Left lobe of liver (tissue), 2 donors: ENCODE measurements at regions not wholly inside any gene's neighbourhood (a gene's known extent, or its start where the extent isn't known, plus 50 kb on each side); places are given as distances from the start of the nearest gene placed in this dataset.

Source experiments
- ATAC-seq: fragments of 200-7000 bp; cut with Tn5 transposase; one replicate; pipeline ENCODE4 v1.9.1; 2020; ENCODE audit warnings: mild to moderate bottlenecking, moderate library complexity
- DNase-seq: peaks from one replicate; pipeline ENCODE4 v3.0.0-alpha.2; 2020; ENCODE audit warnings: low spot score
- donor health status: DM: no; HTN: no; CAD: no; lungs with moderate emphysema.
- donor health status: DM: no; HTN: yes; CAD: no.

DNA sequence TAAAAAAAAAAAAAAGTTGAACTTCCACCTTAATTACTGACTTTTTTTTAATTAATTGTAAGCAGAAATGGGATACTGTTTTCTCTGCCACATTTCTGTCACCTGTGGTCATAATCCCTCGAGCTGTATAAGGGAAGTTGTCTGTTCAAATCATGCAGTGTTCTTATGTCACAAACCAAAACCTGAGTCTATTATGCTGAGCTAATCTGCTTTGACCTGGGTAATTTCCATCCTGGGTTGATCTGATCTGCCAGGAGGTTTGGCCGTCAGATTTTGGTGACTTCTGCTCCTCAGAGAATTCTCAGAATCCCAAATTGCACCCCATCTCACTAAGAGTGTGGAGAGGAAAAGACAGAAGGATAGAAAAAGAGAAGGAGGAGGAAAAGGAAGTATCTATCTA, 683.1 kb downstream of the KCTD8 start:
- ATAC-seq, result no peak

DNA sequence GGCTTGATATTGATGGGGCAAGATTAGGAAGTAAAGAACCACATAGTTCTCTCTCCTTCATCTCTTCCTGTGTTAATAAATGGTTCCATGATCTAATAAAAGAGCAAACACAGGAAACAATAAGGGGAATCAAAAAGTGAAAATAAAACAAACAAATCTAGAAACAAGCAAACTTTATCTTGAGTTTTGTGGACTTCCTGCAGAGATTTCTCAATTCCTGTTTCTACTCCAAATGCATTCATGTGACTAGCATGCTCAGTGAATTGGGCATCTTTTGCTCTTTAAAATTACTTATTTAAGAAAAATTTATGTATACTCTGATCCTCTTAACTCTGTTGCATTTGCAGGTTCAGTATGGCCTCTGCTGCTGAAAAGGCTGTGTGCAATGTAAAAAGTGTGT, 682.0 kb downstream of the KCTD8 start:
- no peak for DNase-seq
- no peak for ATAC-seq

More for the DNA sequence above, 683.1 kb downstream of the KCTD8 start:
- no peak for DNase-seq

DNA sequence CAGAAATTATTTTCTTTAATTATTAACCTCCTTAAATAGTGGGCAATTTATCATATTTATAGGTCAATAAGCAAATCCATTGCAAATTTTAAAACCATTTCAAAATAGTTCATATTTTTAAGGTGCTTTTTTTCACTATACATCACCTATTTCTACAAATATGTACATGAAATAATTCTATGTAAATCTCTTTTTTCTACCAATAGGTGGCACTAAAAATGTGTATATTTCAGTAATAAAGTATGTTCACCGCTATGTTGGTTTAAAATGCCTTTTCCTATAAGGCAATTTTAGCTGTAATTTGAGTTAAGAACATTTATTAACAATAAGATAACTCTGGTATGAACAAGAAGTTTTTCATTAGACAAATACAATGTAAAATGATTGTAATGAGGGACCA, 672.2 kb downstream of the KCTD8 start:
- DNase-seq, result no peak

DNA sequence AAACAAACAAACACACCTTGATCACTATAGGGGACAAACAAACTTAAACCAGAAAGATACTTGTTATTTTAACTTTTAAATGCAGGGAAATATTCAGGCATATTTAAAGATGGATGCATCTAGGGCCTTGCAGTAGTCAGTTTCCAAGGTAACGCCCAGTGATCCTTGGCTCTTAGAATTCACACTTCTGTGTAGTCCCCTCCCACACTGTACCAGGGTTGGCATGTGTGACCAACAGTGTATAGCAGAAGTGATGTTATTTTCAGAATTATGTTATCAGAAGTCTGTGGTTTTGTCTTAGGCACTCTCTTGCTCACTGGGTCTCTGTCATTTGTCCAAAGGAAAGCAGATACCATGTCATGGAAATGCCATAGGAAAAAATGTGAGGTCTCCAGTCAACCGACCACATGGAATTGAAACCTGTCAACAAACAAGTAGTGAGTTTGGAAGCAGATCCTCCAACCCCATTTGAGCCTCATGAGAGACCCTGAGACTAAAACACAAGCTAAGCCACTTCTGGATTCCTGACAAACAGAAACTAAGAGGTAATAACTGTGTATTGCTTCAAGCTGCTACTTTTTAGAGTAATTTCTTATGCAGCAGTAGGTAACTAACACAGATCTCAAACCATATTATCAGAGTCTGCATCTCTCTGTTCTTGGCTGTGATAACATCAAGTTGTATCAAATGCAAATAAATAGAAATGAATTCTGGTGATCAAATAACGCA, 670.3 kb downstream of the KCTD8 start:
- DNase-seq, result no peak
- no peak for ATAC-seq

More for the DNA sequence above, 672.2 kb downstream of the KCTD8 start:
- ATAC-seq, result no peak

DNA sequence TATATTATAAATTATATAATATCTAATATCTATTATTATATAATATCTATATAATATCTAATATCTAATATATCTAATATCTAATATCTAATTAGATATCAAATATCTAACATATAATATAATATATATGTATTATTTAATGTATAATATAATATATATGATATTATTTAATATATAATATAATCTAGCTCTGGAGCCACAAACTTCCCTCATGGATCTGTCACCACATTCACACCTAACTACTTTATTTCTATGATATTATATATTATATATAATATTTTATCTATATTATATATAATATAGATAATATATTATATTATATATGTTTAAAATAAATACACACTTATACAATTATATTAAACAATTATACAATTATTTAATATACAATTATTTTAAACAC, 667.5 kb downstream of the KCTD8 start:
- DNase-seq (no peak), ATAC-seq (no peak)

DNA sequence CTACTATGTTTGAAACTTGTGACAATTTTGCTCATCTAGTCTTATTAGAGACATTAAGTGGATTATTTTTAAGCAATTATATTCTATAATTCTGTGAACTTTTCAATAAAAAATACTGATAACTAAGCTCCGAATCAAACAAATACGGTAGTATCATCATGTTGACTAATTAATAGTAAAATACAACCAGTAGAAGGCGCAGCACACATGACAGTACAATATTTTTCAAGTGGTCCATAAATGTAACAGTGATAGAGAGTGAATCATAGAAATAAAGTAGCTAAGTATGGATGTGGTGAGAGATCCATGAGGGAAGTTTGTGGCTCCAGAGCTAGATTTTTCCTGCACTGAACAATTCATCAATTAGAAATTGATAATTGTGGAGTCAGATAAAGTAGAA, 666.2 kb downstream of the KCTD8 start:
- DNase-seq, result no peak

DNA sequence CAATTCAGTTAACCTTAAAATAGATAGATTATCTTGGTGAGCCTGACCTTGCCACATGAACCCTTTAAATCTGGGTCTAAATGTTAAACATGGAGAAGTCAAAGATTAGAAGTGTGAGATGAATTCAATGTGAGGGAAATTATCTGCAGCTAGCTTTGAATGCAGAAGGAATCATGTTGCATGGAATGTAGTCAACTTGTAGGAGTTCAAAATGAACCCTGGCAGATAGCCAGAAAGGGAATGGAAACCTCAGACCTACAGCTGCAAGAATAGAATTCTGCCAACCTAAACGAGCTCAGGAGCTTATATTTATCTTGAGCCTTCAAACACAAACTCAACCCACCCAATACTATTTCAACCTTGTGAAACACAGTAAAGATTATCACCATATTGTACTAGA, 632.5 kb downstream of the KCTD8 start:
- no peak for DNase-seq
- ATAC-seq, result no peak

More for the DNA sequence above, 666.2 kb downstream of the KCTD8 start:
- ATAC-seq, result no peak

DNA sequence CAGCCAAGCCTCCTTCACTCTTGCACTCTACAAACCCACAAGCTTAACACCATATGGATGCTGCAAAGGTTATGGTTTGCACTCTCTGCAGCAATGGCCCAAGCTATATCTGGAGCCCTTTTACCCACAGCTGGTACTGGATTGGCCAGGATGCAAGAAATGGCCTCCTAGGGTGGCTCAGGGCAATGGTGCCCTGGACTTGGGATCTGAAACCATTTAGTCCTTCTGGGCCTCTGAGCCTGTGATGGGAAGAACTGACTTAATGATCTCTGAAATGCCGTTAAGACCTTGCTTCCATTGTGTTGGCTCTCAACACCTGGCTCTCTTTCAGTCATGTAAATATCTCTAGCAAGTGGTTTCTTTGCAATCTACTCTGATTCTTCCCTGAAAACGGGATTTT, 626.0 kb downstream of the KCTD8 start:
- no peak for DNase-seq
- no peak for ATAC-seq

DNA sequence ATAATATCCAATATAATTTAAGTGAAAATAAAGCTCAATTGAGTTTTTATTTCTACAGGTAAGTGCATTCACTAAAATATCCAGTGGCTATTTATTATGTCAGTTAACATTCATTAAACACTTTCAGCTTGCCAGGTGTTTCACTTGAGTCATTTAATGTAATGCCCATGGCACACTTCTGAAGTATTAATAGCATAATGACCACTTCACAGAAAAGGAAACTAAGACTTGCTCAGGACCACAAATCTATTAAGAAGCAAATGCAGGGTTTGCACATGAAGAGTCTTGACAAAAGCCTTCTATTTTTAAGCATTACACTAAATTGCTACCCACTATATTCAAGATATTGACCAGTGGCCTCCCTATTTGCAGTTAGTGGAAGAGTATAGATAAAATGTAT, 612.7 kb downstream of the KCTD8 start:
- DNase-seq (no peak), ATAC-seq (no peak)

DNA sequence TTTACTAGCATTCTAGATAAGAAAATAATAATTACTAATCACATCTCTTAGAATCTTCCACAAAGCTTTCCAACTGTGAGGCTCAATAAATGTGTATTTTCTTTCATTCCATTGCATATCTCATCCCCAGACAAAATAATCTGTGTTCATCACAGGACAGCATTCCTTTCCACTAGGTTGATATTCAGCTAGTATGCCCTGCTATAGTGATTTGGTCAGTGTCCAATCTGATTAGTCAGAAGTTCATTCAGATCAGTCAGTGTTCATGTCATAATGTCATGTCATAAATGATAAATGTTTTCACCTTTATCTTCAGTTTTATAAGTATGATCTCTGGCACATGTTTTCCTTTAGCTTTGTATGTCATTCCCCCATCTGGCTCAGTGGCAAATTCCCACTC, 611.4 kb downstream of the KCTD8 start:
- ATAC-seq, result no peak

DNA sequence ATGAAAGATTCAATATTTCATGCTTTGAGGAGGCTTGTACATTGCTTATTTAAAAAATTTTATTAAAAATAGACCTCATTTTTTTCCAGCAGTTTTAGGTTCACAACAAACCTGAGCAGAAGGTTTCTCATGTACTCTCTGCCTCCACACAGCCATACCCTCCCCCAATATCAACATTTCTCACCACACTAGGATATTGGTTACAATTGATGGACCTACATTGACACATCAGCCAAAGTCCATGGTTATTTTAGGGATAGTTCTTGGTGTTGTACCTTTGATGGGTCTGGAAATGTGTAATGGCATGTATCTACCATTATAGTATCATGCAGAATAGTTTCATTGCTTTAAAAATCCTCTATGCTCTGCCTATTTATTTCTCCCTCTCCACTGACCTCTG, 611.0 kb downstream of the KCTD8 start:
- DNase-seq, result no peak
- no peak for ATAC-seq

More for the DNA sequence above, 611.4 kb downstream of the KCTD8 start:
- no peak for DNase-seq

DNA sequence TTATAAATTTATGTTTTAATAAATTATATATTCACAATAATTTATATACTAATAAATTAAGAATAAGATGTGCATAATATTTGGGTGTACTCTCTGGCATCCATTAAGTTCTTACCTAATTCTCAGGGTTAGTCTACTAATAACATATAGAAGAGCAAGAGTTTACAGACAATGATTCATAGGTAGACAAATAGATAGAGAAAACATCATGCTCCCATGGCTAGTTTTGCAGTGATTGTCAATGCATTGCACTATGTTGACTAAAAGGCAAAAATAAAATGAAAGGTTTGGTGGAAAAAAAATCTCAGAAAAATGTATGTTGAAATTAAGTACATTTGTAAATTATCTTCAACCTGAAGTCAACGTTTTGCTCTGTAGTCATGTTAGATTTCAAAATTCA, 606.0 kb downstream of the KCTD8 start:
- ATAC-seq (no peak), DNase-seq (no peak)

DNA sequence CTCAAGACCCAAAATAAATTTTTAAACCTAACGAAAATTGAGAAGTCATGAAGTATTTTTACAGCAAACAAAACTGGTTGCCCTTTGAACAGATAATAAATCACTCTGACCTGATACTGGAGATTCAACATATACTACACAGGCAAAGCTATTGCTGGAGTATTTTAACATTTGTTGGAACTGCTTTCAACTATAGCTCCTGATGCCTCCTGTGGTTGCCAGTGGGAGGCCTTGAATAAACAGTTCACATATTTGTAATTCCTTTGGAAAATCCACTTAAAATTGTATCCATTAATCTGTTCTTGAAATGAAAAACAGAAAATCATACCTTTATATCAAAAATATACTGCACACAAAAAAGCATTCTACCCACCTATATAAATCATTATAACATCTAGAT, 605.1 kb downstream of the KCTD8 start:
- ATAC-seq, result no peak

DNA sequence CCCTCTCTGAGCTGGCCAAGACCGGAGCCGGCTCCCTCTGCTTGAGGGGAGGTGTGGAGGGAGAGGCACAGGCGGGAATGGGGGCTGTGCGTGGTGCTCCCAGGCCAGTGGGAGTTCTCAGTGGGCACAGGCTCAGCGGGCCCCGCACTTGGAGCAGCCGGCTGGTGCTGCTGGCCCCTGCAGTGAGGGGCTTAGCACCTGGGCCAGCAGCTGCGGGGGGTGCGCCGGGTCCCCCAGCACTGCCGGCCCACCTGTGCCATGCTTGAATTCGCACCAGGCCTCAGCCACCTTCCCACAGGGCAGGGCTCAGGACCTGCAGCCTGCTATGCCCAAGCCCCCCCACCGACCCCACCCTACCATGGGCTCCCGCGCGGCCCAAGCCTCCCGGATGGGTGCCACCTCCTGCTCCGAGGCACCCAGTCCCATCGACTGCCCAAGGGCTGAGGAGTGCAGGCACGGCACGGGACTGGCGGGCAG, 602.5 kb downstream of the KCTD8 start:
- DNase-seq, result no peak
- no peak for ATAC-seq

More for the DNA sequence above, 605.1 kb downstream of the KCTD8 start:
- DNase-seq, result no peak

DNA sequence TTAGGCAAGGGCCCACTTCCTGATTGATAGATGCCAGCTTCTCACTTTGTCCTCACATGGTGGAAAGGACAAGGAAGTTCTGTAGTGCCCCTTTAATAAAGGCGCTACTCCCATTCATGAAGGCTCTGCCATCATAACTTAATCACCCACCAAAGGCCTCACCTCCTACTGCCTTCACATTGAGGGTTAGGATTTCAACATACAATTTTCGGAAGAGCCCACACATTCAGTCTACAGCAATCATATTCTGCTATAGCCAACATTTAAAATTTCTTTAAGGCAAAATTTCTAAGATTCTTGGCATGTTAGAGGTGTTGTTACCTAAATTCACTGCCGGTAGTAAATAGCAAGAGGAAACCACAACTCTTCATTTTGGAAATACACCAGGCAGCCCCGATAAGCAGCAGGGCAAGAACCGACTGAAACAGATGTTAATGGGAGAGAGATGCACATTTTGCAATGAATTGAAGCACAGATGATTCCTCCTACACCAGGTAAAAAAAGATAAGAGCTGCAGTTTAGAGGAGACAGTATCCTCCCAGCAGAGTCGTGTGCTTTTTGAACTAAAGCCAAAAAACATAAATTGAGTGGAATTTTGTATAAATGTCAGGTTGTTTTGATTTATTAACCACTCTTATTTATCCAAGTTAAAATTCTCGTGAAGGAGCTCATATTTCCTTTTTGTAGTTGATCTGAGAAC, 594.9 kb downstream of the KCTD8 start:
- DNase-seq (no peak), ATAC-seq (no peak)

DNA sequence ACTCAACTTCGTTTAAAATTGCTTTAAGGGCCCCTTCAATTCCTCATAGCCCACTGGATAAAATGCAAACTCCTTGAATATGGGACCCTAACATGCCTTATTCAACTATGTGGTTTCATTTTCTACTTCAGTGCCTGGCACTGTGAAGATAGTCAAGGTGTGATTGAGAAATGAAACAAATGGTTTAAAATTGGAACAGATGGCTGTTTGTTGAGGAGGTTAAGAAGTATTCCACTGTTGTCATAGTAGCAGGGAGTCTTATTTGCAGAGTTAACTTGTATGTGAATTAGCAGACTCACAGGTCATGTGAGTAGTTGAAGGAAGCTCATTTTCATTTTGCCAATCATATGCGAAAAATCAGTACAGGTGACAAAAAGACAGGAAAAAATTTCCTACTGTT, 593.3 kb downstream of the KCTD8 start:
- DNase-seq, result no peak
- no peak for ATAC-seq

DNA sequence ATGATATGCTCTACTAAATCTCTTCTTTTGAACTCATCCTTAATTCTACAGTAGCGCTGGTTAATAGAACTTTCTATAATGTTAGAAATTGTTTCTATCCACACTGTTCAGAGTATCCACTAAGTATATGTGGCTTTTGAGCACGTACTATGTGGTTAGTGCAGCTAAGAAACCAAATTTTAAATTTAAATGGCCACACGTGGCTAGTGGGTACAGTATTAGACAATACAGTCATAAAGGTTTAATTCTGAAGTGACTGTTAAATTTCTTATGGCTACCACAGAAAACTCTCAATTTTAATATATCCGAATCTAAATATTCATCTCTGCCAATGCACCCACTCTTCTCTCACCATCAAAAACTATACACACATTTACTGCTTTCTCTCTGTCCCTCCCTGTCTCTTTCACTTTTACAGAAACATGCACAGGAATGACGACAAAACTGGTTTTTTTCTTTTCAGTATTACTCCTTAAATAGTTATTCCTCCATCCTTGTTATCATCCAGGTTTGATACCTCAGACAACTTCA, 583.9 kb downstream of the KCTD8 start:
- ATAC-seq (no peak), DNase-seq (no peak)

DNA sequence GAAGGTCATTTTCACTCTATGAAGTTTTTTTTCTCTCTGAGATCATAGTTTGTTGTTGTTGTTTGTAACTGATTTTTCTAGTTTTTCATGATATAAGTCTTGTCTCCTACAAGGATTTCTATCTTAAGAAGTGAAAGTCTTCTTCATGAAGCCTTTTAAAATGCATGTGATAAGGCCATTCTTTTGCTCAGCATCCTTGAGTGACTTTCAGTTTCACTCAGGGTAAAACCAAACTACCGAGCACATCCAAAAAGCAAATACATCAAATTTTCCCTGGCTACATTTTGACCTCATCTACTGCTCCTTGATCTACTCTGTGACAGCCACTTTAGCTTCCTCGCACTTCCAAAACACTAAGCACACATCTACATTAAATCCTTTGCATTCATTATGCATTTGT, 580.7 kb downstream of the KCTD8 start:
- ATAC-seq, result no peak
- DNase-seq, result no peak

DNA sequence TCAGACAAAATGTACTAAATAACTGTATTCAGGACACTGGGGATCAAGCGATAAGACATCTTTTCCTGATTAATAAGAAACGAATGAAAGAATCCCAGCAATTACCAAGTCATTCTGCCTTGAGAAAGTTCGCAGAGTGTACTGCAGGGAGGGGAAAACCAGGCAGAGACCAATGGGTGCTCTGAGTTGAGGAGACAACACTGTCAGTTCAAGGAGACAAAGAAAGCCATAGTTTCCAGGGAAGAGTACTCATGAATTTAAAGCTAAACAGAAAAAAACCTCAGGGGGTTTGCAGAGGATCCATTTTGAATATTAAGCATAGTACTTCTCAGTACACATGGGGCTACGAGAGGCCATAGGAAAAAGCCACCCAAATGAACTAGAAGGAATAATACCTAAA, 573.0 kb downstream of the KCTD8 start:
- ATAC-seq (no peak), DNase-seq (no peak)

DNA sequence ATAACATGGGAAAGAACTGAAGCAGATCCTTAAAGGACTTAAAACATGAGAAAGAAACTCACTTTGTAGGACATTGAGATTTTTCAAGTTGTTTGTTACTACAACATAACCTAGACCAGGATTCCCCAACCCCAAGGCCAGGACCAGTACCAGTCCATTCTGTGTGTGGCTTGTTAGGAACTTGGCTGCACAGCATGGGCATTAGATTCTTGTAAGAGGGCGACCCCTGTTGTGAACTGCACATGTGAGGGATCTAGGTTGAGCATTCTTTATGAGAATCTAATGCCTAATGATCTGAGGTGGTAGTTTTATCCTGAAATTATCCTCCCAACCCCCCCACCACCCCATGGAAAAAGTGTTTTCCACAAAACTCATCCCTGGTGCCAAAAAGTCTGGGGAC, 566.1 kb downstream of the KCTD8 start:
- DNase-seq (no peak), ATAC-seq (no peak)

DNA sequence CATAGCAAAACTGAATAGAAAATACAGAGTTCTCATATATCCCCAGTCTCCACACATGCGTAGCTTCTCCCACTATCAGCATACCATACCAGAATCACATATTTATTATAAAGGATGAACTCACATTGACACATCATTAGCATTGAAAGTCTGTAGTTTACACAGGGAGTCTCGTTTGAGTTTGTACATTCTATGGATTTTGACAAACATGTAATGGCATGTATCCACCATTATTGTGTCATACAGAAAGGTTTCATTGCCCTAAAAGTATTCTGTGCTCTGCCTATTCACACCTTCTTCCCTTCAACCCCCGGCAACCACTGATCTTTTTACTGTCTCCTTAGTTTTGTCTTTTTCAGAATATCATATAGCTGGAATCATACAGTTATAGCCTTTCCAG, 562.4 kb downstream of the KCTD8 start:
- ATAC-seq (no peak), DNase-seq (no peak)

DNA sequence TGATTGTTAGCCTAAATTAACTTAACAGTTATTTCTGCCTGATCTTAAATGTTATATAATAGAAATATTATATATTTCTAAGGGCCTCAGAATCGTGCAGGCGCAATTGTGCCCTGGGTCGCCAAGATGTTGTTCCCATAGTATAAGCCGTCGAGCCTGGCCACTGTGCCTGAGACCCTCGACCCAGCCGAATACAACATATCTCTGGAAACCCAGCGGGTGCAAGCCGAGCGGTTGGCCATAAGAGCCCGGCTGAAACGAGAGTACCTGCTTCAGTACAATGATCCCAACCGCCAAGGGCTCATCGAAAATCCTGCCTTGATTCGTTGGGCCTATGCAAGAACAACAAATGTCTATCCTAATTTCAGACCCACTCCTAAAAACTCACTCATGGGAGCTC, 549.8 kb downstream of the KCTD8 start:
- ATAC-seq (no peak), DNase-seq (no peak)
